A549 (cell line): ENCODE measurements at regions not wholly inside any gene's neighbourhood (a gene's known extent, or its start where the extent isn't known, plus 50 kb on each side); places are given as distances from the start of the nearest gene placed in this dataset.

Experiments
- CEBPB ChIP-seq, 2 experiments: fragments of >200 bp in 1 of 2; sonication (Bioruptor Twin) in 1 of 2; formaldehyde crosslinking in 1 of 2; IDR thresholded peaks; 2 replicates each; pipeline ENCODE4 v1.6.1; 2012 to 2016
- POLR2A ChIP-seq: IDR thresholded peaks from 2 replicates; pipeline ENCODE4 v1.6.1; 2012; ENCODE audit warnings: mild to moderate bottlenecking, low read length
- RFX5 ChIP-seq: fragments of 450-650 bp; IDR thresholded peaks from 2 replicates; pipeline ENCODE4 v1.7.1; 2014; ENCODE audit warnings: antibody characterized with exemption, mild to moderate bottlenecking, moderate library complexity
- RNF2 ChIP-seq: fragments of 200-600 bp; sonication (generic); IDR thresholded peaks from 2 replicates; pipeline ENCODE4 v1.6.1; 2016; ENCODE audit warnings: low read depth, mild to moderate bottlenecking, antibody characterized with exemption, moderate library complexity, borderline replicate concordance
- TF ChIP-seq, protein P1 (sequence below): fragments of >200 bp; sonication (Bioruptor Twin); formaldehyde crosslinking; IDR thresholded peaks from 3 replicates; pipeline ENCODE4 v1.5.1; 2016

- TF ChIP-seq CEBPB (IDR thresholded peaks at IDR 0.05), result peak; percentile 50 to 81; a peak in 3 of 4 replicates
- no peak for TF ChIP-seq RNF2
- TF ChIP-seq, protein P1, sequence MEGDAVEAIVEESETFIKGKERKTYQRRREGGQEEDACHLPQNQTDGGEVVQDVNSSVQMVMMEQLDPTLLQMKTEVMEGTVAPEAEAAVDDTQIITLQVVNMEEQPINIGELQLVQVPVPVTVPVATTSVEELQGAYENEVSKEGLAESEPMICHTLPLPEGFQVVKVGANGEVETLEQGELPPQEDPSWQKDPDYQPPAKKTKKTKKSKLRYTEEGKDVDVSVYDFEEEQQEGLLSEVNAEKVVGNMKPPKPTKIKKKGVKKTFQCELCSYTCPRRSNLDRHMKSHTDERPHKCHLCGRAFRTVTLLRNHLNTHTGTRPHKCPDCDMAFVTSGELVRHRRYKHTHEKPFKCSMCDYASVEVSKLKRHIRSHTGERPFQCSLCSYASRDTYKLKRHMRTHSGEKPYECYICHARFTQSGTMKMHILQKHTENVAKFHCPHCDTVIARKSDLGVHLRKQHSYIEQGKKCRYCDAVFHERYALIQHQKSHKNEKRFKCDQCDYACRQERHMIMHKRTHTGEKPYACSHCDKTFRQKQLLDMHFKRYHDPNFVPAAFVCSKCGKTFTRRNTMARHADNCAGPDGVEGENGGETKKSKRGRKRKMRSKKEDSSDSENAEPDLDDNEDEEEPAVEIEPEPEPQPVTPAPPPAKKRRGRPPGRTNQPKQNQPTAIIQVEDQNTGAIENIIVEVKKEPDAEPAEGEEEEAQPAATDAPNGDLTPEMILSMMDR, result no peak
- TF ChIP-seq RFX5, result no peak
- TF ChIP-seq POLR2A, result no peak
These were observed 73.6 kb downstream of the OTUD1 start for GRCh38 chr10:23512355-23513058.
